ENCODE measurements at regions not wholly inside any gene's neighbourhood (a gene's known extent, or its start where the extent isn't known, plus 50 kb on each side); places are given as distances from the start of the nearest gene placed in this dataset.

DNA sequence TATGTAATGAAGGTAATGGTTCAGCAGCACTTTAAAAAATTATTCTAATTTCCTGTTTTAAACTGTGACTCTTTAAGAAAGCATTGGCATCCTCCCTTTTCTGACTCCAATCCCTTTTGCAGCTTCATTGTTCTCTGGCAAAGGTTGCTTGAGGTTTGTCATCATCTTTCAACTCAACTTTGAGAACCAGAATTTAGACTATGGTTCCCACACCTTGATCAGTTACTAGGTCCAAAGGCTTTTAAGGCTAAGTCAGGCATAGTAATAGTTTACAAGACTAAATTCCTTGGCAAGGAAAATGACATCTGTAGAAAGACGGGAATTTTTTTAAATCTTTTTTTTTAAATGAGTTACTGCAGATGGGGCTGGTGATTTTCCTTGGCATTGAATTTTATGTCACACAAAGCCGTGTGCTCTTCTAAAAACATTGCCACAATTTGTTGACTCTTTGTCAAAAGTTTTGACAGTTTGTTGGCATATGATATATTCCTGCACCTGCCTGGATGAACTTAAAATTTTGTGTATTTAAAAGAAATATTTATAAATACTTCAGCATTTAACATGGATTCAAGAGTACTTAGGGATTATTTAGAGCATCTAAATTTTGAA, 451.0 kb downstream of the MEIS1 start:
- TF ChIP-seq MXI1 (IDR thresholded peaks at IDR 0.05; ENCODE audit: low read depth, low read length): no peak
- no peak for TF ChIP-seq IKZF2 (IDR thresholded peaks at IDR 0.05)
- no peak for TF ChIP-seq POLR2AphosphoS5 (IDR thresholded peaks at IDR 0.05; ENCODE audit: low read length)
- no peak for TF ChIP-seq STAT3 (IDR thresholded peaks at IDR 0.05; ENCODE audit: low read depth, low read length)
- TF ChIP-seq, protein P1, sequence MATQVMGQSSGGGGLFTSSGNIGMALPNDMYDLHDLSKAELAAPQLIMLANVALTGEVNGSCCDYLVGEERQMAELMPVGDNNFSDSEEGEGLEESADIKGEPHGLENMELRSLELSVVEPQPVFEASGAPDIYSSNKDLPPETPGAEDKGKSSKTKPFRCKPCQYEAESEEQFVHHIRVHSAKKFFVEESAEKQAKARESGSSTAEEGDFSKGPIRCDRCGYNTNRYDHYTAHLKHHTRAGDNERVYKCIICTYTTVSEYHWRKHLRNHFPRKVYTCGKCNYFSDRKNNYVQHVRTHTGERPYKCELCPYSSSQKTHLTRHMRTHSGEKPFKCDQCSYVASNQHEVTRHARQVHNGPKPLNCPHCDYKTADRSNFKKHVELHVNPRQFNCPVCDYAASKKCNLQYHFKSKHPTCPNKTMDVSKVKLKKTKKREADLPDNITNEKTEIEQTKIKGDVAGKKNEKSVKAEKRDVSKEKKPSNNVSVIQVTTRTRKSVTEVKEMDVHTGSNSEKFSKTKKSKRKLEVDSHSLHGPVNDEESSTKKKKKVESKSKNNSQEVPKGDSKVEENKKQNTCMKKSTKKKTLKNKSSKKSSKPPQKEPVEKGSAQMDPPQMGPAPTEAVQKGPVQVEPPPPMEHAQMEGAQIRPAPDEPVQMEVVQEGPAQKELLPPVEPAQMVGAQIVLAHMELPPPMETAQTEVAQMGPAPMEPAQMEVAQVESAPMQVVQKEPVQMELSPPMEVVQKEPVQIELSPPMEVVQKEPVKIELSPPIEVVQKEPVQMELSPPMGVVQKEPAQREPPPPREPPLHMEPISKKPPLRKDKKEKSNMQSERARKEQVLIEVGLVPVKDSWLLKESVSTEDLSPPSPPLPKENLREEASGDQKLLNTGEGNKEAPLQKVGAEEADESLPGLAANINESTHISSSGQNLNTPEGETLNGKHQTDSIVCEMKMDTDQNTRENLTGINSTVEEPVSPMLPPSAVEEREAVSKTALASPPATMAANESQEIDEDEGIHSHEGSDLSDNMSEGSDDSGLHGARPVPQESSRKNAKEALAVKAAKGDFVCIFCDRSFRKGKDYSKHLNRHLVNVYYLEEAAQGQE (IDR thresholded peaks at IDR 0.05; ENCODE audit: low read depth, low read length): no peak

All from GM12878 (cell line).